ENCODE measurements at regions not wholly inside any gene's neighbourhood (a gene's known extent, or its start where the extent isn't known, plus 50 kb on each side); places are given as distances from the start of the nearest gene placed in this dataset.
"Not testable (repeated sequence)": the region's sequence is repeated elsewhere in the genome, so short reads cannot be mapped to it uniquely, and the experiment has no call there.

- DNase-seq (ENCODE audit: low spot score): not testable (repeated sequence)
These were observed 199.6 kb downstream of the USP22 start for GRCh38 chr17:20843261-20843660.

- DNase-seq (ENCODE audit: low spot score): not testable (repeated sequence)
These were observed 198.8 kb downstream of the USP22 start for GRCh38 chr17:20843799-20844553.

- not testable (repeated sequence) for DNase-seq (ENCODE audit: low spot score)
These were observed 193.9 kb downstream of the USP22 start for GRCh38 chr17:20848869-20849443.

GRCh38 chr17:20851591-20852238 lies 191.1 kb downstream of the USP22 start:
- not testable (repeated sequence) for DNase-seq (ENCODE audit: low spot score)

GRCh38 chr17:20852239-20852989 lies 190.4 kb downstream of the USP22 start:
- no peak for DNase-seq (ENCODE audit: low spot score)

GRCh38 chr17:20852990-20853370 lies 189.8 kb downstream of the USP22 start:
- no peak for DNase-seq (ENCODE audit: low spot score)

GRCh38 chr17:20855910-20856470 lies 186.8 kb downstream of the USP22 start:
- not testable (repeated sequence) for DNase-seq (ENCODE audit: low spot score)

GRCh38 chr17:20866444-20867209 lies 176.2 kb downstream of the USP22 start:
- not testable (repeated sequence) for DNase-seq (ENCODE audit: low spot score)

- DNase-seq (ENCODE audit: low spot score): not testable (repeated sequence)
These were observed 175.3 kb downstream of the USP22 start for GRCh38 chr17:20867436-20867937.

GRCh38 chr17:20867938-20868661 lies 174.7 kb downstream of the USP22 start:
- not testable (repeated sequence) for DNase-seq (ENCODE audit: low spot score)

- DNase-seq (ENCODE audit: low spot score): not testable (repeated sequence)
These were observed 174.2 kb downstream of the USP22 start for GRCh38 chr17:20868662-20869007.

- not testable (repeated sequence) for DNase-seq (ENCODE audit: low spot score)
These were observed 169.6 kb downstream of the USP22 start for GRCh38 chr17:20873173-20873572.

GRCh38 chr17:20873688-20874328 lies 169.0 kb downstream of the USP22 start:
- not testable (repeated sequence) for DNase-seq (ENCODE audit: low spot score)

- DNase-seq (ENCODE audit: low spot score): not testable (repeated sequence)
These were observed 165.4 kb downstream of the USP22 start for GRCh38 chr17:20877384-20877783.

- DNase-seq (ENCODE audit: low spot score): no peak
These were observed 152.5 kb downstream of the USP22 start for GRCh38 chr17:20890338-20890737.

- not testable (repeated sequence) for DNase-seq (ENCODE audit: low spot score)
These were observed 147.4 kb downstream of the USP22 start for GRCh38 chr17:20895426-20895825.

GRCh38 chr17:20896153-20896649 lies 146.6 kb downstream of the USP22 start:
- DNase-seq (ENCODE audit: low spot score): peak; percentile 12

GRCh38 chr17:20898726-20899125 lies 144.1 kb downstream of the USP22 start:
- DNase-seq (ENCODE audit: low spot score): not testable (repeated sequence)

GRCh38 chr17:20902496-20902895 lies 140.3 kb downstream of the USP22 start:
- not testable (repeated sequence) for DNase-seq (ENCODE audit: low spot score)

GRCh38 chr17:20903549-20903948 lies 139.3 kb downstream of the USP22 start:
- not testable (repeated sequence) for DNase-seq (ENCODE audit: low spot score)
